IMR-90 (cell line): ENCODE measurements at regions not wholly inside any gene's neighbourhood (a gene's known extent, or its start where the extent isn't known, plus 50 kb on each side); places are given as distances from the start of the nearest gene placed in this dataset.
A peak's percentile ranks its signal among the peaks of the same experiment; 100 is the strongest.

Source experiments
- ATAC-seq: fragments of 200-7000 bp; cut with Tn5 transposase; 2 replicates; pipeline ENCODE4 v1.9.1; 2020; ENCODE audit warnings: low read depth, mild to moderate bottlenecking, moderate library complexity
- BruUV-seq: library from RNA; stranded (reverse); fragments of 400-500 nt; replicated peaks from 2 replicates; lab custom pipeline; 2021; lab: Mats Ljungman, UMichigan
- CTCF ChIA-PET: fragments of 300-600 bp; formaldehyde crosslinking; extraction: SDS; loops from one replicate; lab custom pipeline; 2021; ENCODE audit warnings: antibody characterized with exemption; lab: Yijun Ruan, JAX
- POLR2A ChIA-PET: fragments of 300-600 bp; sonication (Branson Sonifier 250); formaldehyde crosslinking; loops from one replicate; lab custom pipeline; 2022; ENCODE audit warnings: antibody characterized with exemption; ENCODE audit not compliant: unreplicated experiment; lab: Charles Lee
- DNase-seq: peaks from one replicate; pipeline ENCODE4 v3.0.0; 2013
- H2AFZ ChIP-seq: replicated peaks from 2 replicates; pipeline ENCODE3; 2013; ENCODE audit warnings: low read length, mild to moderate bottlenecking; ENCODE audit not compliant: poor library complexity
- H2AK5ac ChIP-seq: 2 replicates; pipeline ENCODE4 v1.6.1; 2013; ENCODE audit warnings: low read depth, low read length, inconsistent platforms
- H2AK9ac ChIP-seq: replicated peaks from 2 replicates; pipeline ENCODE3; 2013; ENCODE audit warnings: mild to moderate bottlenecking, low read depth, low read length, moderate library complexity; ENCODE audit not compliant: poor library complexity
- H2BK120ac ChIP-seq: 2 replicates; pipeline ENCODE4 v1.6.1; 2013; ENCODE audit warnings: low read depth, low read length, inconsistent platforms
- H2BK15ac ChIP-seq: 3 replicates; pipeline ENCODE4 v1.6.1; 2013; ENCODE audit warnings: low read depth, low read length, inconsistent platforms
- H2BK20ac ChIP-seq: 2 replicates; pipeline ENCODE4 v1.6.1; 2013; ENCODE audit warnings: low read depth, mild to moderate bottlenecking, inconsistent platforms, low read length, moderate library complexity
- H2BK5ac ChIP-seq: 2 replicates; pipeline ENCODE4 v1.6.1; 2013; ENCODE audit warnings: mild to moderate bottlenecking, low read depth, low read length, inconsistent platforms; ENCODE audit not compliant: poor library complexity, severe bottlenecking
- H3K14ac ChIP-seq: replicated peaks from 2 replicates; pipeline ENCODE4 v1.6.1; 2013; ENCODE audit warnings: low read depth, low read length, inconsistent platforms
- H3K18ac ChIP-seq: 2 replicates; pipeline ENCODE4 v1.6.1; 2013; ENCODE audit warnings: low read depth, low read length, control low read depth
- H3K23ac ChIP-seq: 2 replicates; pipeline ENCODE4 v1.6.1; 2013; ENCODE audit warnings: low read depth, low read length, inconsistent platforms
- H3K27ac ChIP-seq: 2 replicates; pipeline ENCODE4 v1.5.1; 2013; ENCODE audit warnings: mild to moderate bottlenecking, control low read depth, low read length; ENCODE audit not compliant: insufficient read depth
- H3K27me3 ChIP-seq: 2 replicates; pipeline ENCODE4 v1.6.1; 2013; ENCODE audit warnings: low read length; ENCODE audit not compliant: control insufficient read depth, insufficient read depth
- H3K36me3 ChIP-seq: 2 replicates; pipeline ENCODE4 v1.6.1; 2013; ENCODE audit warnings: low read length, mixed read lengths; ENCODE audit not compliant: control insufficient read depth, insufficient read depth
- H3K4ac ChIP-seq: 2 replicates; pipeline ENCODE4 v1.6.1; 2013; ENCODE audit warnings: low read depth, low read length, inconsistent platforms
- H3K4me1 ChIP-seq: 2 replicates; pipeline ENCODE4 v1.6.1; 2013; ENCODE audit warnings: low read length, mixed read lengths; ENCODE audit not compliant: control insufficient read depth, insufficient read depth
- H3K4me2 ChIP-seq: 2 replicates; pipeline ENCODE4 v1.6.1; 2013; ENCODE audit warnings: low read depth, mild to moderate bottlenecking, control low read depth, low read length, moderate library complexity
- H3K4me3 ChIP-seq: 2 replicates; pipeline ENCODE4 v1.5.1; 2013; ENCODE audit warnings: low read depth, mild to moderate bottlenecking, control low read depth, low read length, moderate library complexity; ENCODE audit not compliant: insufficient read depth
- H3K56ac ChIP-seq: 2 replicates; pipeline ENCODE4 v1.6.1; 2013; ENCODE audit warnings: low read length, inconsistent platforms; ENCODE audit not compliant: insufficient read depth; ENCODE audit errors: extremely low read depth
- H3K79me1 ChIP-seq, 2 experiments: 2 replicates each; pipeline ENCODE4 v1.6.1; 2013; ENCODE audit warnings: low read length in 2 of 2, inconsistent platforms in 1 of 2, low read depth in 1 of 2
- H3K9ac ChIP-seq: 2 replicates; pipeline ENCODE4 v1.6.1; 2013; ENCODE audit warnings: low read depth, low read length, control low read depth
- H3K9me1 ChIP-seq: 2 replicates; pipeline ENCODE4 v1.6.1; 2013; ENCODE audit warnings: low read length, inconsistent platforms; ENCODE audit not compliant: insufficient read depth
- H3K9me3 ChIP-seq: 2 replicates; pipeline ENCODE4 v1.6.1; 2013; ENCODE audit warnings: low read length; ENCODE audit not compliant: control insufficient read depth, insufficient read depth
- H4K20me1 ChIP-seq: 2 replicates; pipeline ENCODE4 v1.6.1; 2013; ENCODE audit warnings: low read length, inconsistent platforms; ENCODE audit not compliant: insufficient read depth
- H4K5ac ChIP-seq: 2 replicates; pipeline ENCODE4 v1.6.1; 2013; ENCODE audit warnings: mild to moderate bottlenecking, low read depth, low read length, control low read depth
- H4K8ac ChIP-seq, 2 experiments: 2 replicates each; pipeline ENCODE4 v1.6.1; 2013; ENCODE audit warnings: low read depth in 2 of 2, low read length in 2 of 2, control low read depth in 1 of 2, inconsistent platforms in 1 of 2
- H4K91ac ChIP-seq: 2 replicates; pipeline ENCODE4 v1.6.1; 2013; ENCODE audit warnings: low read depth, low read length, inconsistent platforms; ENCODE audit not compliant: insufficient read depth
- BHLHE40 ChIP-seq: fragments of 150-350 bp; IDR thresholded peaks from 2 replicates; pipeline ENCODE4 v1.6.1; 2016; ENCODE audit warnings: mild to moderate bottlenecking, low read depth, low read length
- CEBPB ChIP-seq: IDR thresholded peaks from 2 replicates; pipeline ENCODE4 v1.6.1; 2012; ENCODE audit warnings: low read depth, low read length, improper control_type of control experiment
- CHD1 ChIP-seq: IDR thresholded peaks from 2 replicates; pipeline ENCODE4 v1.6.1; 2012; ENCODE audit warnings: low read depth, low read length, improper control_type of control experiment
- CTCF ChIP-seq: conservative IDR thresholded peaks from 2 replicates; pipeline ENCODE4 v1.5.1; 2012; ENCODE audit warnings: mild to moderate bottlenecking, low read depth, low read length, improper control_type of control experiment
- ELK1 ChIP-seq: fragments of 150-350 bp; IDR thresholded peaks from 2 replicates; pipeline ENCODE4 v1.6.1; 2016; ENCODE audit warnings: low read depth, mild to moderate bottlenecking, low read length, moderate library complexity, borderline replicate concordance
- FOS ChIP-seq: fragments of 150-350 bp; IDR thresholded peaks from 2 replicates; pipeline ENCODE4 v1.6.1; 2016; ENCODE audit warnings: low read depth, low read length
- MAFK ChIP-seq: IDR thresholded peaks from 2 replicates; pipeline ENCODE4 v1.6.1; 2012; ENCODE audit warnings: low read depth, low read length, improper control_type of control experiment
- MAZ ChIP-seq: IDR thresholded peaks from 2 replicates; pipeline ENCODE4 v1.6.1; 2012; ENCODE audit warnings: low read depth, mild to moderate bottlenecking, low read length, improper control_type of control experiment, moderate library complexity, borderline replicate concordance
- MXI1 ChIP-seq: IDR thresholded peaks from 2 replicates; pipeline ENCODE4 v1.6.1; 2012; ENCODE audit warnings: low read depth, mild to moderate bottlenecking, low read length, moderate library complexity, borderline replicate concordance
- NFE2L2 ChIP-seq: fragments of 150-350 bp; IDR thresholded peaks from 2 replicates; pipeline ENCODE4 v1.6.1; 2016; ENCODE audit warnings: low read depth, mild to moderate bottlenecking, low read length
- POLR2A ChIP-seq: IDR thresholded peaks from 2 replicates; pipeline ENCODE4 v1.6.1; 2012; ENCODE audit warnings: mild to moderate bottlenecking, low read depth, low read length
- RAD21 ChIP-seq: IDR thresholded peaks from 2 replicates; pipeline ENCODE4 v1.6.1; 2012; ENCODE audit warnings: low read length, improper control_type of control experiment
- RCOR1 ChIP-seq: IDR thresholded peaks from 2 replicates; pipeline ENCODE4 v1.6.1; 2012; ENCODE audit warnings: mild to moderate bottlenecking, low read length, improper control_type of control experiment; ENCODE audit not compliant: insufficient replicate concordance
- RFX5 ChIP-seq: IDR thresholded peaks from 2 replicates; pipeline ENCODE4 v1.8.0; 2012; ENCODE audit warnings: low read depth, mild to moderate bottlenecking, low read length, moderate library complexity
- SMC3 ChIP-seq: fragments of 150-350 bp; IDR thresholded peaks from 2 replicates; pipeline ENCODE4 v1.6.1; 2016; ENCODE audit warnings: low read depth, mild to moderate bottlenecking, antibody characterized with exemption, low read length, moderate library complexity
- USF2 ChIP-seq: fragments of 150-350 bp; IDR thresholded peaks from 2 replicates; pipeline ENCODE4 v1.6.1; 2017; ENCODE audit warnings: mild to moderate bottlenecking, antibody characterized with exemption, low read length, low read depth
- WGBS, 2 experiments: methylation state at CpG; one replicate each; pipeline versions ENCODE4 v1.1.5 to v1.1.7; 2013; ENCODE audit warnings: missing lambda C conversion rate in 2 of 2; ENCODE audit not compliant: insufficient read length in 1 of 2; ENCODE audit errors: extremely low coverage in 2 of 2; 5-methylcytosine and 5-hydroxymethylcytosine counted together
- dilution Hi-C: fragments of 300-500 bp; cut with HindIII; formaldehyde crosslinking; loops from one replicate; pipeline ENCODE4 v1.14.3; 2018; ENCODE audit warnings: low sequenced_read_pairs; ENCODE audit not compliant: unreplicated experiment
- in situ Hi-C: fragments of 300-500 bp; cut with MboI; formaldehyde crosslinking; loops from 3 replicates; pipeline ENCODE4 v1.14.3; 2019; ENCODE audit warnings: low sequenced_read_pairs, inconsistent platforms, mixed read lengths
- intact Hi-C: fragments of 100-400 bp; cut with micrococcal nuclease; formaldehyde crosslinking; loops from 2 replicates; pipeline ENCODE4 v1.10.0; 2022

- H3K9me1 ChIP-seq: peaks cover 5% of the 10 kb centered on the region
- no peak overlapping the region for H3K4me2 ChIP-seq
- in situ Hi-C loops: no loop called here
- intact Hi-C loops: no loop called here
- H3K56ac ChIP-seq: no peak overlapping the region
- H3K4me3 ChIP-seq: no peak overlapping the region
- ATAC-seq: no peak
- no peak overlapping the region for H2AFZ ChIP-seq
- H3K9me3 ChIP-seq: no peaks in the 10 kb centered on the region
- peaks cover 14% of the 10 kb centered on the region for H3K4me1 ChIP-seq
- 0 out of 3 replicates have a peak overlapping the region, but pooled peaks have one; percentile 10 for H2BK15ac ChIP-seq
- TF ChIP-seq USF2 (no peak), MAZ (no peak), CHD1 (no peak), MXI1 (no peak), BHLHE40 (no peak), RFX5 (no peak), MAFK (no peak), SMC3 (no peak), ELK1 (no peak), NFE2L2 (no peak), RCOR1 (no peak), FOS (no peak), CEBPB (no peak), RAD21 (no peak), POLR2A (no peak), CTCF (no peak)
- no peak overlapping the region for H3K27ac ChIP-seq
- no peak overlapping the region for H3K14ac ChIP-seq
- H2BK120ac ChIP-seq: no peak overlapping the region
- H2BK5ac ChIP-seq: no peak overlapping the region
- peak overlapping the region; percentile 0; the same call in 1 of the 2 replicates for H4K91ac ChIP-seq
- H3K36me3 ChIP-seq: no peaks in the 10 kb centered on the region
- dilution Hi-C loops: no loop called here
- H3K27me3 ChIP-seq: peaks cover 9% of the 10 kb centered on the region
- peak overlapping the region; percentile 4; the same call in 1 of the 2 replicates for H3K4ac ChIP-seq
- no peak overlapping the region for H3K23ac ChIP-seq
- 0 out of 2 replicates have a peak overlapping the region, but pooled peaks have one; percentile 29 for H2BK20ac ChIP-seq
- H3K9ac ChIP-seq: no peak overlapping the region
- CTCF ChIA-PET: interaction anchor here (0.5 kb wide), 1 partner anchor 779 kb away, joined by 4 read pairs; no protein-coding TSS in a partner anchor
- no peak overlapping the region for H2AK9ac ChIP-seq
- no TSS peak for BruUV-seq
- no peak overlapping the region for H4K8ac ChIP-seq
- WGBS, 2 experiments: no CpG with 5 or more reads among the region's 5 CpGs
- no peaks in the 10 kb centered on the region for H4K20me1 ChIP-seq
- peak overlapping the region; percentile 46 for H3K18ac ChIP-seq
- DNase-seq: no peak
- no peaks in the 10 kb centered on the region for H3K79me1 ChIP-seq
- no peak overlapping the region; the same call in 1 of the 2 replicates for H2AK5ac ChIP-seq
- no peak overlapping the region for H4K5ac ChIP-seq
- POLR2A ChIA-PET: no interaction called here
These were observed 208.7 kb downstream of the MAP2K4 start for GRCh38 chr17:12229335-12229734.
